ENCODE measurements at regions not wholly inside any gene's neighbourhood (a gene's known extent, or its start where the extent isn't known, plus 50 kb on each side); places are given as distances from the start of the nearest gene placed in this dataset.

DNA sequence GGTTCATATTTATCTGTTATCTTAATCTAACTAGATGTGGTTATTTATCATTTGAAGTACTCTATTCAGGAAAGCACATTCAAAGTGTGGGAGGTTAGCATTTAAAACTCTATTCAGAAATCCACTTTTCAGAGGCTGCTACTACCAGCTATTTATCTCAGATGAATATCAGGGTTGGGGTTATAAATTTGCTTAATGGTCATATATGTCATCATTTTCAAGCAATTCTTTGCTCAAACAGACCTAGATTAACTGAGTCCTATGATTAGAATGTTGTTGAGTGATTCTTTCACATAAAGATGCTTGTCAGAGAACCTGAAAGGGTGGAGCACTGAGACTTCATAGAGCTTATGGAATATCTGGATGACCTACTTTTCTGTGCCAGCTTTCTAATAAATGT is 436.9 kb upstream of the TGFBR2 start:
- no peak for DNase-seq (ENCODE audit: low spot score)

DNA sequence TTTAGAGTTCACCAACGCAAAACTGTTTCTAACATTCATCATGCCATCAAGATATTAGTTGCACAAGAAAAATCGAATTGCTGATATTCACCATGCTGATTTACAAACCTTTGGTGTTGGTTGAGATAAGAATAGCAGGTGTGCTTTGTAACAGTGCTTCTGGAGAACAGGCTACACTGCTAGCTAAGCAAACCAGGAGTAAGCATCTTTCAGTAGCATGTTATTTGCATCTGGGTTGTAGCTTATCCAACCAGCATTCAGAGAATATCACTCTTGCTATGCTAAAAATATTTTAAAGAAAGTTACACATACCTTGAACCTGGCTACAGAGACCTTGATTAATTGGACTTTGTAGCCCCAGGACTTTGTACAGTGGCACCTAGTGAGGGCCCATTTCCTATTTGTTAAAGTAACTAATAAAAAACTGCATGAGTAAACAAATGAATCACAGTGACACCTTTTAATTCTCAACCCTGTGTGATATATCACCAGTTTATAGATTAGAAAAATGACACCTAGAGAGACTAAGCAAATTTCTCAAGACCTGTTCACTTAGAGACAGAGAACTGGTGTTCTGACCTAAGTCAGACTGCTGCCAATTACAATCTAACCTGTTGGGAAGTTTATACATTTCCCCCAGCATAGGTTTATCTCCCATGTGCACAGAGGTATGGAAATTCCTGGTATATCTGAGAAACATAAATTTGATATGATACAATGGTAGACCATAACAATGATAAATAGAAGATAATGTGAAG is 435.5 kb upstream of the TGFBR2 start:
- no peak for DNase-seq (ENCODE audit: low spot score)

DNA sequence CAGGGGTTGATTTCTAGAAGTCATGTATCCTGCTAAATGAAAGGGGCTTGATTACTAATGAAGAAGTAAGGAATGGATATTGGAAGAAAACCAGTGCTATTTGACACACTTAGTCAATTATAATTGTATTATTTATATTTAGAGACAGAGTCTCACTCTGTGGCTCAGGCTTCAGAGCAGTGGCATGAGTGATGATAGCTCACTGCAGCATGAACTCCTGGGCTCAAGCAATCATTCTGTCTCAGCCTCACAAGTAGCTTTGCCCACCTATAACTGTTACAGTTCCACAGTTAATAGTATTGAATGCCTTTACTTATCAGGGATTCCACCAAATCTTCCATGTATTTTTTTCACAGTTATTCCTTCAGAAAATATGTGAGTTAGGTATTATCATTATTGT is 432.0 kb upstream of the TGFBR2 start:
- no peak for DNase-seq (ENCODE audit: low spot score)

DNA sequence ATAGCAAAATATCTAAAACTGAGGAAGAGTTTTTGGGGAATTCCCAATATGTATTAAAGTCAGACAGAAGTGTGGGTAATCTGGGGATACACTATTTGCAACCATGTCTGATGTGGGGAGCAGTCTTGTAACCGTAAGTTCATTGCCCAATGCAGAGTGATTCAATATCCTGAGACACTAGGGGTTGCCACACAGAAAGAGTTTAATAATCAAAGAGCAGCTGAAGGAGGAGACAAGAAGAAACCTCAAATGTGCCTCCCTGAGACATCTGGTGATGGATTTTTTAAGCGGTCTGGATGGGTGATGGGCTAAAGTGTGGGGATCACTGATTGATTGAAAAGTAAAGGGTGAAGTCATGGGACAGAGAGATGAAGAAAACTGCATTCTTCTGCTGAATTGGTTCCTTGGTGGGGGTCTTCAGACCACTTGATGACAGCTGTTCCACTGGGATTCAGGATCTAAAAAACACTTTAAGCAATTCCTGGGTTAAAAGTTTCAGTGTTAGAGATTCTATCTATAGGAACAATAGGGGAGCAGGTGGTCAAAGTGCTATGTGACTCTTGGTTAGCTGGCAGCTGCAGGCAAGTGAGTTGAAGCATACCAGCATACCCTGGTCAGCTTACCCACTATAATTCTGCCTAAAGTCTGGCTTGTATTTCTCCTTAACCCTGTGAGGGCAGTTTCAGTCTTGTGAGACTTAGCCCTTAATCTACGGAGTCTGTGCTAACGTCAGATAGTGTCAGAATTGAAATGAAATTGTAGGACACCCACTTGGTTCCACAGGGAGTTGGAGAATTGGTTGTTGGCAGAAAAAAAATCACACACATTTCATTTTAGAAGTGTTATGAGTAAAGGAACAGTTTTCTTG is 425.9 kb upstream of the TGFBR2 start:
- DNase-seq (ENCODE audit: low spot score), result no peak

DNA sequence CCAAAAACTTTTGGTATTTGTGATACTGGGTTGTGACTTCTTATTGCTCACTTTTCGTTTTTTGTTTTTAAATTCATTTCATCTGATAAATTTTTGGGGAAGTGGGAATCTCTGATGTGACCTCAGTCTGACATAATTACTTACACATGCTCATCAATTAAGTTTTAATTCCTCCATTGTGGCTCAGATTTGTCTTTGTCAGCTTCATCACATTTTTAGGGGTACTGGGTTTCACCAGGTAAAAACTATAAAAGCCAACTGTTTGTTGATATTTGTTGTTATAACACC is 425.3 kb upstream of the TGFBR2 start:
- DNase-seq (ENCODE audit: low spot score), result no peak

DNA sequence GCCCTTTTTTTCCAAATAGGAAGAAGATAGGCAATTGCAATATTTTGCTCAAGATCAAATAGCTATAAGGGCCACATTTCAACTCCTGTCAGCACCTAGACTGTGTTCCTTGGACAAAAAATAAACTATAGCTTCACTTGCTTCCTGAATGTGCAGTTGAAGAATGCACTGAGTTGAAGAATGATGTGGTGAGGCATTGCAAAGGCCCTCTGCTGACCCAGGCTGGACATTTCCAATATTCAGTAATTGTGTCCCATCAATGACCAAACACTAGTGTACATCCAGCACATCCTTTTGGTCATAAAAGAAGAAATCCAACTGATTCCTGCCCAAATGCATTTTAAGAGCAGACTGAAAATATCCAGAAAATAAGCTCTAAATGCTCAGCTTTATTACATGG is 424.8 kb upstream of the TGFBR2 start:
- DNase-seq (ENCODE audit: low spot score), result no peak

DNA sequence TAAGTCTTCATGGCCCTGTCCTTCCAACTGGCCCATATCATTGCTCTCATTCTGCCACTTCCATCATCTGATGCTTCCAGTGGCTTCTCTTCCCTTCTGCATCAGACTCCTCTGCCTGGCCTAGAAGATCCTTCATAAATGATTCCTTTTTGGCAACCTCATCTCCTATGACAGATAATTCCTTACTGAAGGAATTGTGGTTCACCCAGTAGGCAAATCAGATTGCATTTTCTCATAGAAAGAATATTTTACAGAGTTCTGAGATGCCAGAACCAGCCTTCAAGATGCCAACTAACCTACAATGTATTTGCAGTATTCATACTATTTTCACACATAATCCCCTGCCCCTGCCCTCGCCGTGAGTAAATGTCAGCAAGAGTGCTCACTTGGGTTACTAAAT is 423.0 kb upstream of the TGFBR2 start:
- no peak for DNase-seq (ENCODE audit: low spot score)

DNA sequence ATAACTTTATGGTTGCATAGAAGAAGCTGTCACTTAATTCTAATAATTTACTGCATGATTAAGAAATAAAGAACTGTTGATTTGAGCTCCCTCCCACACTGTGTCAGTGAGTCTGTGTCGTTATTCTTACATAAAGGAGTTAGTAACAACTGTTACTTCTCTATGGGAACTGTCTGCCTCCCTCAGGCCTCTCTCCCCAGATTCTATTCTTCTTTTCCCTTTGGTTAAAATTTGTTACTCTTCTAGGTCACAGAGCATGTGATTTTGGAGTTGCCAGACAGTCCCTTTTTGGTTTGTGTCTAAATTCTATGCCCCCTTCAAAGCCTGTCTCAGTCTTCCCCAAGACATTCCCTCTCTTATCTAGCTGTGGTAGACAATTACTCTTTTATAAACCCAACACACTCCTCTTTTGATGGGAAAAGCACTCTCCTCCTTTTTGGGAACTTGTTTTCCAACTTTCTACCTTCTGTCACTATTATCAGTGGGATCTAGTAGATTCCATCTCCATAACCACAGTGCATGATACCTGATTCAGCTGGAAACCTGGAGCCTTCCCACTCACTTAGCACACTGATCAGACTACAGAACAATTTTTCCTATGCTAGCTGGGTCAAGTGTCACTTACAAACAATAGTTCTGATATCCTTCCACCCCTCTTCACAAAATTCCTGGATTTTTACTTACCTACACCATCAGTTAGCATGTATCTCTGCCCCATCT is 422.1 kb upstream of the TGFBR2 start:
- no peak for DNase-seq (ENCODE audit: low spot score)

DNA sequence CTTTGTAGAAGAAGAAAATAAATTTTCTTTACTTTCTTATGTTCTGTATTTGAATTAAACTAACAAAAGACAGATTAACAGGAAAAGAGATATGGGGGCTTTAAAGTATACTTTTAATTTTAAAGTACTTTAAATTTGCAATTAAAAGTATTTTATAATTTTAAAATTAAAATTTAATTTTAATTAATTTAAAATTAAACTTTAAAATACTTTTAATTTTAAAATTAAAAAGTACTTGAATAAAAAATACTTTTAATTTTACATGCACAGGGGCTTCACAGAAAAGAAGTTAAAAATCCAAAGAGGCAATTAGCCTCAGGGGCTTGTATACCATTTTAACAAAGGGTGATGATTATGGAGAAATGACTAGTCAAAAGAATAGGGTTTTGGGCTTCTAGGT is 420.5 kb upstream of the TGFBR2 start:
- no peak for DNase-seq (ENCODE audit: low spot score)

DNA sequence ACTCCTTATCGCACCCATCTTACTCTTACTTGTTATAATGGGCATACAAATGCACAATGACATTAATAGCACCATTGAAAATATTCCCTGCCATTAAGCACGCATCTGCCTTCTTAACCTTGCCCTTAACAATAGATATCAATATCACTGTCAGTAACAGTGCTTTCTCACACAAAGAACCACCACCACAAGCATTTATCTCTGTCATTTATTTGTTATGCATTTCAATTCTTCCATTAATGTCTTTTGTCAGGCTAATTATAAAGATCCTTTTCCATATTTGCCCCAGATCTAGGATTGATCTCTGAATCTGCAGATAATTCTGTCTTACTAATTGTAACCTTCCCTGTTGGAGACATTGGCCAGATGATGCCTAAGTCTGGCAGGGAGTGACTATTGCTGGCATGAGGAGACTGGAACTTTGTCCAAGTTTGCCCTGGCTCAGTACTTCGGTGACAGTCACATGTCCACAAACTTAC is 419.6 kb upstream of the TGFBR2 start:
- no peak for DNase-seq (ENCODE audit: low spot score)

DNA sequence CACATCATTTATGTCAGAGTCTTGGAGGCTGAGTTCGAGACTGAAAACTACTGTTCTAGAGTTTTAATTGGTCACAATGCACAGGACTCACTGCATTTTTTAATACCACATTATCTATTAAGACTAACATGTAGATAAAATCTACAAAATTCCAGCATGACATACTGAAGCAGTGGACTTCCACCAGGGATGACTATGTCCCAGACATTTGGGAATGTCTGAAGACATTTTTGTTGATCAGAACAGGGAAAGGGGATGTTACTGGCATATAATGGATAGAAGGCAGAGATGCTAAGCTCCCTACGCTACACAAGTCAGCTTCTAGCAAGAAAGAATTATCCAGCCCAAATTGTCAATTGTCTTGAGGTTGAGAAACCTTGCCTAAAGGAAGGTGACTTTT is 419.0 kb upstream of the TGFBR2 start:
- no peak for DNase-seq (ENCODE audit: low spot score)

DNA sequence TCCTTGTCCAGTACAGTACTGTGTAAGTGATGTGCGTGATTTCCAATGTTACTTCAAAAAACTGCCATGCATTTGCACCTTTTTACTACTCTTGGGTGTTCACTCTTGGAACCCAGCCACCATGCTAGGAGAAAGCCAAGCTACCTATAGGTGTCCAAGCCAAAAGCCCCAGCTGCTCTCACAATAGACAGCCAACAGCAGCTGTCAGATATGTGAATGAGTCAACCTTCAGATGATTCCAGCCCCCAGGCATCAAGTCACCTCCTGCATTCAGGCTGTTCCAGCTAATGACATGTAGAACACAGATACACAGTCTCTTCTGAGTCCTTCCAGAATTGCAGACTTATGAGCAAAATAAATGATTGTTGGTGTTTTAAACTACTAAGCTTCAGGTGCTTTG is 417.7 kb upstream of the TGFBR2 start:
- no peak for DNase-seq (ENCODE audit: low spot score)

DNA sequence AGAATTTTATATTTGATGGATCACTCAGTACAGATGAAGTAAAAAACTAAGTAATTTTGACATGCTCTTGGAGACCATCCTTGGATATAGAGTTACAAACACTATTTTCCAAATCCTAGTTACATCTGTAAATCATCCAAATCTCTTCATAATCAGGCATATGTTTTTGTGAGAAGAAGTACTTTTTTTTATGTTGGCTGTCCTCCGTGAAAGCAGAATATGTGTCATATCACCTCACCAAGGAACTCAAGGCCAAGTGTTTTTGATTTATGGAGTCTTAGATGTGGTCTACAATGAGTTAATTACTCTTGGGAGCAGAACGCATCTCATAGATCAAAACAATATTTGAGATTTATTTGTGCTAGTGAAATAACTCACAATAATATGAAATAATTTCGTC is 416.5 kb upstream of the TGFBR2 start:
- no peak for DNase-seq (ENCODE audit: low spot score)

DNA sequence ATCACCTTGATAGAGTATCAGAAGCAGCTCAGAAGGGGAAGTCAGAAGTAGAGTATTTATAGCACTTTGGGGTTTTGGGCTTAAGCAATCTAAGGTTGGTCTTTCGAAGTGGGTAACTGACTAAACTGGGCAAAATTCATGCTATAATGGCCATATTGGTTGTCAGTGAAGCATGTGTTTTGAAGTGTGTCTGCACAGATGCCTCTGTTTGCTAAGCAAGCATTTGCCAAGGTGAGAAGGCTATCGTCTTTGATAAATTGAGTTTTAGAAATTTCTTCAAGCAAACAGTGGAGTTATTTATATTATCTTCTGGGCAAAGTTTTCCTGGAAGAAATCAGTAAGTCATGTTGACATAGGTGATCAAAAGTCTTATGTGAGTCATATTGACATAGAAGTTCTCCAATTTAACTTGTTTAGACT is 412.8 kb upstream of the TGFBR2 start:
- no peak for DNase-seq (ENCODE audit: low spot score)

DNA sequence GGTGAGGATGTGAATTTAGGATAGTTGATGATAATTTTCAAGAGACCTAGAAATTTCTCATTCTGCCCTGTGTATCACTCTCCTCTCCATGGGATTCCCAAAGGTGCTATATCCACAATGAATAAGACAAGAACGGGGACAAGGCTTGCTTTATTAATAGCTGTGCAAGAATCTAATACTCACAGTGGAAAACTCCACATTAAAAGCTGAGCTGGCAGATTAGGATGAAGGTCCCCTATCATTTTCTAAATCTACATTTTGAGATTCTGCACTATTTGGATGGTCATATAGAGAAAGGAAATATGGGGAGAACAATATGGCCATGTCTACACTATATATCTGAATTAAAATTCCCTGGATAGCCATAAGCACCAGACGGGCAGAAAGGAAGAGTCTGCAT is 411.0 kb upstream of the TGFBR2 start:
- DNase-seq (ENCODE audit: low spot score), result no peak

DNA sequence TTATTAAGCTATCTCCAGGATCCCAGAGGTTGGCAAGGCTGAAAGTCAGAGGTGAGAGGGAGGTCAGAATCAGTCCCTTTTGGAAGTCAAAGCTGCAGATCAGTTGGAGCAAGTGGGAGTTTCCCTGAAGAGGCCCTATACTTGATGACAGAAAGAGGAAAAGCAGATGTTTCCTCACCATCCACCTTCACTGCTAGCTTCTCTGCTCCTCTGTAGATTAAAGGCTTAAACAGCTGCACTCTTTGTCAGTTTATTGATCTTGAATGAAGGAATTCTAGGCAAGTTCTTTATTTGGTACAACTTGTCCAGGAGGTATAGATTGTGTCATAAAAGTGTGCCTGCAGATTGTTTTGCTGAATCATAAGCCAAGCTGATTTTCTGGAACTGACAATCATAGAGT is 408.2 kb upstream of the TGFBR2 start:
- no peak for DNase-seq (ENCODE audit: low spot score)

DNA sequence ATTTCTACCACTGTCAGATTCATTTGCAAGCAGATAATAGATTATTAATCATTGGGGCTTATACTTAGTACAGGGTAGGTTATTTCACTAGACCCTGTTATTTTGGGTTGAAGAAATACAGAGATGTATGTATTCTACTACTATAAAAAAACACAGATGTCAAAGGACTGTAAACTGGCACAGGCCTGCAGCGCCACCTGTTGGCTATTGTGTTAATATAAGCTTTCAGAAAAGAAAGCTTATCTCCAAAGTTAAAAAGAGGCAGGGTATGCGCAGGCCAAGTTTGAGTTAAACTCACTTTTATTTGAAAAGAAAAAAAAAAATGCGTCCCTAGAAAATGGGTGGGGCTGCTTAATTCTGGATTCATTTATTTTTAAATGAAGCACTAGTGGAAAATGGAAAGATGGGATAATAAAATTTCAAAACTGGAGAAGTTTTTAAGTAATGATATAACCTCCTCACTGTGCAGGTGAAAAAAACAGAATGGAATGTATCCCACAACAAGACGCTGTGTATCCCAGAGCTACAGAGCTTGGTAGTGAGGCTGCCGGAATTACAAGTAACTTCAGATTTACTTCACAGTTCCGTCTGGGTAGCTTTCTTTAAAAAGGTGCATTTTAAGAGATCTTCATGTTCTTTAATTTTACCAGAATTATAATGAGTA is 407.2 kb upstream of the TGFBR2 start:
- DNase-seq (ENCODE audit: low spot score), result peak; percentile 61

DNA sequence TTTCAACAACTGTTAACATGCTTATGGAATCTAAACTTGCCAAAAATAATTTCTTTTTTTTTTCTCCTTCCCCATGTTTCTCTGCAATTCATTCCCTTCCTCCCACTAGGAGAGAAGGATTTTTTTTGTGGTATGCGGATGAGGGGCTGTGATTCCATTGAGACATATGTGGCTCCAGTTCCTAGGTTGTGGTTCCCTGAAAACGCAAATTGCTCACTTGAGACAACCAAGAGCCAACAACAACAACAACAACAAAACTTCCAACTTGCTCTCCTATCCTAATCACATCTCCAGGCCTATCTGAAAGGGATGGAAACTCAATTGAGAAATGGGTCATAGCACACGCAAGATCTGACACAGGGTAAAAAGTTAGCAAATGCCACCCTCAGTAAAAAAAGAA is 406.5 kb upstream of the TGFBR2 start:
- DNase-seq (ENCODE audit: low spot score), result no peak

DNA sequence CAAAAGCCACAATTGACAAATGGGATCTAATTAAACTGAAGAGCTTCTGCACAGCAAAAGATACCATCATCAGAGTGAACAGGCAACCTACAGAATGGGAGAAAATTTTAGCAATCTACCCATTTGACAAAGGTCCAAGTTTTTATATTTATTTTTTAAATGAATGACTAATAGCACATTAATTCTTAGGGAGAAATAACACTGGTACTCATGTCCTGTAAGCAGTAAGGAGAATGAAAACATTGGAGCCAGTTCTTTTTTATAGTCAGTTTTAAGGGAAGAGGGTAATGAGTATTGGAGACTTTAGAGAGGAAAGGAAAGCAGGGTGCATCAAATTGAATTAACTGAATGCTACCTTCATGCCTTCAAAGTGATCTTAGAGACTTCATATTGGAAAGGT is 404.7 kb upstream of the TGFBR2 start:
- DNase-seq (ENCODE audit: low spot score), result no peak

DNA sequence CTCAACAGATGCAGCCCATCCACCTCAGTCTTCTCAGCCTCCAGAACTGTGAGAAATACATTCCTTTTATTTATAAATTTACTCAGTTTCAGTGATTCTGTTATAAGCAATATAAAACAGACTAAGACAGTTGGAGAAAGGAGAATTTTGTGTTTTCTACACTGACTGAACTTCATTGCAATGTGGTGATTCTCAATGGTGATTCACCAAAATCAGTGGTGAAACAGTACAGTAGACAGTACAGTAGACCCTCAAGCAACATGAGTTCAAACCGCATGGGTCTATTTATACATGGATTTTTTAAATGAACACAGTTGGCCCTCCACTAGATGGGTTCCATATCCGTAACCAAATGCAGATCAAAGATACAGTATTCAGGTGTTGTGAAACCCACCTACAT is 403.1 kb upstream of the TGFBR2 start:
- no peak for DNase-seq (ENCODE audit: low spot score)

DNA sequence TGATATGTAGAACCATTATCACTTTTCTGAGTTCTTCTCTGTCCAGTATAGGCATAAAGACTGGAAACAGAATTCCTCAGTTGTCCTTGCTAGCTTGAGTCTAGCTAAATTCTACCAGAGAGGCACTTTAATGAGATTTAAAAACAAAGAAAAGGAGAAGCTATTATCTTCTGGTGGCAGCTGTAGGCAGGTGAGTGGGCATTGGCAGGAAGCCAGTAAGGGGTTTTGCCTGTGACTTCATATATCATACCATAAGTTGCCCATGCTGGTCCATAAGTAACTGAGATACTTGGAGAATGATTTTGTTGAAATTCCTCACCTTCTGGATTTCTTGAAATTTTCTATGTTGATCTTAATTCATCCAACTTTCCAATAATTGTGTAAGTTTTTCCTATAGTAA is 402.3 kb upstream of the TGFBR2 start:
- no peak for DNase-seq (ENCODE audit: low spot score)

DNA sequence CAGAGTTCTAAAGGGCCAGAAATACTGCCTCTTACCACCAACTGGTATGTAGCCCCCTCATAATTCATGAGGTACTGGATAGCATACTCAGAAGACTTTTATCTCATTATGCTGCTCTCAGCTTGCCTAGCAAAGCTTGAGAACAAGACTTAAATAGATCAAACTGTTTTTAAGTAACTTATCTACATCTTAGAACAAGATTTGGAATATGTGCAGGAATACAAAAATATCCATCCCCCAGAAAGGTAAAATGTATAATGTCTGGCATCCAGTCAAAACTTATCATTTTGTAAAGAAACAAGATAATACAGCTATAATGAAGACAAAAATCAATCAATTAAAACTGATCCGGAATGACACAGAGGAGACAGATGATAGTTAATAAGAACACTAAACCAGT is 400.4 kb upstream of the TGFBR2 start:
- no peak for DNase-seq (ENCODE audit: low spot score)

DNA sequence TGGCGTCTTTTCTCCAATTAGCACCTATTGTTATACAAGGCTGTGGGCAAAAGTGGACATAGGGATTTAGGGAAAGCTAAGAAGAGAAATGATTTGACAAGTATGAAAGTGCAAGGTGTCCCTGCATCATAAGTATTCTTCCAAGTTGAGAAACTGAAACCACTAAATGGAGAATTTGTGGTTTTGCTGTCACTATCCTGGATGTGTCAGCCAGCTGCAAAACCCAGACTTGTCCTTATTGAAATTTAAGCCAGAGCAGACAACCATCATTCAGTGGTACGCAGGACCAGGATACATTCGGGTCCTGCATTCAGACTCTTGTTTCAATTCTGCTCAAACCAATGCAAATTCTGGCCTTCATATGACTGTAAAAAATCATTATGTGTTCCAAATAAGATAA is 384.8 kb upstream of the TGFBR2 start:
- no peak for DNase-seq (ENCODE audit: low spot score)
